GM21526 (cell line): ENCODE measurements at regions not wholly inside any gene's neighbourhood (a gene's known extent, or its start where the extent isn't known, plus 50 kb on each side); places are given as distances from the start of the nearest gene placed in this dataset.
A peak's percentile ranks its signal among the peaks of the same experiment; 100 is the strongest.

ENCODE experiments used
- ATAC-seq: cut with Tn5 transposase; IDR thresholded peaks from one replicate; pipeline ENCODE4 v1.9.1; 2021; ENCODE audit warnings: moderate library complexity; ENCODE audit not compliant: unreplicated experiment, low FRiP score

DNA sequence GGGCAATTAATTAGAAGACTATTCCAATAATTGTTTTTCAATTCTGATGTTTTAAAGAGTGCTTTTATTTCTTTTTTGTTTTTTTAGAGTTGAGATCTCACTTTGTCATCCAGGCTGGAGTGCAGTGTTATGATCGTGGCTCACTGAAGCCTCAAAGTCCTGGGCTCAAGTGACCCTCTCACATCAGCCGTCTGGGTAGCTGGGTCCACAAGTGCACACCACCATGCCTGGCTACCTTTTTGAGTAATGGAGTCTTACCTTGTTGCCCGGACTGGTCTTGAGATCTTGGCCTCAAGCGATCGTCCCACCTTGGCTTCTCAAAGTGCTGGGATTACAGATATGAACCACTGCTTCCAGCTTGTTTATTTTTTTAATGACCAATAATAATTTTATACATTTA is 207.8 kb downstream of the NDFIP2 start:
- ATAC-seq: no peak

DNA sequence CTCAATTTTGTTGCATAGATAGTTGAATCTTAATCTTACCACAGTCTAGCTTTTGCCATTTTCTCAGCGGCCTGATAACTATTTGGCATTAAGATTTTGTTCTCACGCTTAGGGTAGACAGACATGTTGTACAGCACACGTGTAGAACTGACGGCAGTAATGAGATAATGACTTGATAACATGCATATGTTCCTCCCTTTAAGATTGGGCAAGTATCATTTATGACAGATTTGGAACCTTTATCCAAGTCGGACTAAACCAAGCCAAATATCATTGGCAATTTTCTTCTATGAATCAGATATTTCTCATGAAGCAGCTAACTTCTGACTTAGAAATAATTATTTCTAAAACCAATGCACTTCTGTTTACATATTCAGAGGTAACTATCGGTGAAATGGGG is 205.5 kb downstream of the NDFIP2 start:
- ATAC-seq: no peak

DNA sequence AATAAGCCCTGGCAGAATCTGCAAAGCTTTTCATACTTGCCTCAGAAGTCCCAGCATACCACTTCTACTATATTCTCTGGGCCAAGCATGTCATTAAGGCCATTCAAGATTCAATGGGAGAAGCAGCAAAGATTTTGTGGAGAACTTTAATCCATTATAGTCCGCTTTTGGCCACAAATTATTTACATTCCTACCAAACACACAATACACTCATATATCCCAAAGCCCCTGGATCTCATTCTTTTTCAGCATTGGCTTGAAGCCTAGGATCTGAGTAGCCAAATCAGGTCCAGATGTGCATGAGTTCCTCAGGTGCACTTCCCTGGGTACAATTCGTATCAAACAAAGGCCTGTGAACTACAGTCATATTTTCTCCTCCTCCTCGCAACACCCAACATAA is 203.4 kb downstream of the NDFIP2 start:
- no peak for ATAC-seq

DNA sequence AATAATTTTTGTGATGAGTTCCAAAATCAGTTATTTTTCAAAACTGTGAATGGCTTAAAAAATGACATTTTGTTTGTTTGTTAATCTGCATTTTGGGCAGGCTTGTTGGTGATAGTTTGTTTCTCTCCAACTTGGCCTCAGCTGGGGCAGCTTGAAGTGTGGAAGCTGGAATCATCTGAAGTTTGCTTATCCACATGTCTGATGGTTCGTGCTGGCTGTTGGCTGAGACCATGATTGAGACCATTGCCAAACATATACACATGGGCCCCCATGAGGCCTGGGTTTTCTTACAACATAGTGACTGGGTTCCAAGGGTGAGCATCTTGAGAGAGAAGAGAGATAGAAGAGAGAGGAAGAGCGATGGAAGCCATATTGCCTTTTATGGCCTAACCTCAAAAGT is 201.2 kb downstream of the NDFIP2 start:
- ATAC-seq: no peak

DNA sequence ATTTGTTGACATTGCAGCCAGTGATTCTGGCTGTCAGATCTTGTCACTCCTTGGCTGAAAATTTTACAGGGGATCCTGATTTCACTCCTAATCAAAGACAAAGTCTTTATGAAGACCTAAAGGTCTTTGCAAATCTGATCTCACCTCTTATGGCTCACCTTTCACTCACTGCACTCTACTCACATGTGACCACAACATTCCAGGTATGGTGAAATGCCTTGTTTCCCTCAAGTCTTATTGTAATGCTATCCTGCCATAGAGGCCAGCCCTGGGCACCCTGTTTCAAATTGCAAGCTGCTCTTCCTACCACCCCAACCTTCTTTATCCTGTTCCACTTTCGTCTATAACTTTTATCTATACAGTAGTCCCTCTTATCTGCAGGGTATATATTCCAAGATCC is 200.1 kb downstream of the NDFIP2 start:
- ATAC-seq: no peak

DNA sequence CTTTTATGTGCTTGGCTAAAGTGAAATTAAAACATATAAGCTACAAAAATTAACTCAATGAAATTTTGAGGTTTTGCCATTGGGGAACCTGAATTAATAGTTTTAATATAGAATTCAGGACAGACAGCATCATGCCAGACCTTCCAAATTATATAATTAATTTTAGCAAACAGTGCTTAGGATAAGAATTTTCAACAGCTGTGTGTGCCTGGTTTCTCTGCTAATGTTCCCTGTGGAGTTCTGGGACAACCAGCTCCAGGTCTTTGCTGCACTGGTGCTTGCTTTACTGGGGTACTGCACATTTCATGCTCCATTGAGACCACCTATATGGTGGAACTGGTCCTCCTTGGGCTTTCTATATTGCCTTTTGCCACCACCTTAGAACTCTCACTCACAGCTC is 199.5 kb downstream of the NDFIP2 start:
- ATAC-seq: no peak

DNA sequence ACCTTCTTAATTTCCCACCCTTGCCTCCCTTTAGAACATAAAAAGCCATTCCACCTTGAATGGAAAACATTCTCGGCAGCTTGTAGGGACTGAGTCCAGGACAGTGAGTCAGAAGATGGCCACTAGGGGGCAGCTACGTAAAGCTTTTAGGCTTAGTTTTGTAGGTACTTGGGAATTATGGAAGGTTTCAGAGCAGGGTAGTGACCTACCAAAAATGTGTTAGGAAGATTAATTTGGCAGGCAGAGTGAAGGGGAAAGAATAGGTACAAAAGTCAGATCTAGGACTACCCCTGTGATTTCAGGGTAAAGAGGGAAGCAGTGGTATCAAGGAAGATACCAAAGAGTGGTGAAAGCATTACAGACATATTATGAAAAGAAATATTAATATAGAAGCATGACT is 198.4 kb downstream of the NDFIP2 start:
- ATAC-seq: no peak

DNA sequence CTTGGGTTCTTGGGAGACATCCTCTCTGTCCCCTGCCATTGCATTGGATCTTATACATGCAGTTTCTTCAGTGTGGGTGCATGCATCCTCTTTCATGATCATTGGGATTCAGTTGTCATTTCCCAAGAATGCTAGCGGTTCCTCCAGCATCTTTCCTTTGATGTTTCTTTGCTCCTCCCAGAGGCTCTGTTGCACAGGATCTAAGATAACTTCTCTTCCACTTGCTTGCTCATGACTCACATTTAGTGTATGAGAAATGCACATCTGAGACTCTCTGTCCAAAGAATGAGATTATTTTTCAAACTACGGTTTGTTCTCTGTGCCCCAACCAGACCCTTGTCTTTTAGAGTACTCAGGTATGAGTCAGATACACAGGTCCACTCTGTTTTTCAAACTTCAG is 197.1 kb downstream of the NDFIP2 start:
- no peak for ATAC-seq

DNA sequence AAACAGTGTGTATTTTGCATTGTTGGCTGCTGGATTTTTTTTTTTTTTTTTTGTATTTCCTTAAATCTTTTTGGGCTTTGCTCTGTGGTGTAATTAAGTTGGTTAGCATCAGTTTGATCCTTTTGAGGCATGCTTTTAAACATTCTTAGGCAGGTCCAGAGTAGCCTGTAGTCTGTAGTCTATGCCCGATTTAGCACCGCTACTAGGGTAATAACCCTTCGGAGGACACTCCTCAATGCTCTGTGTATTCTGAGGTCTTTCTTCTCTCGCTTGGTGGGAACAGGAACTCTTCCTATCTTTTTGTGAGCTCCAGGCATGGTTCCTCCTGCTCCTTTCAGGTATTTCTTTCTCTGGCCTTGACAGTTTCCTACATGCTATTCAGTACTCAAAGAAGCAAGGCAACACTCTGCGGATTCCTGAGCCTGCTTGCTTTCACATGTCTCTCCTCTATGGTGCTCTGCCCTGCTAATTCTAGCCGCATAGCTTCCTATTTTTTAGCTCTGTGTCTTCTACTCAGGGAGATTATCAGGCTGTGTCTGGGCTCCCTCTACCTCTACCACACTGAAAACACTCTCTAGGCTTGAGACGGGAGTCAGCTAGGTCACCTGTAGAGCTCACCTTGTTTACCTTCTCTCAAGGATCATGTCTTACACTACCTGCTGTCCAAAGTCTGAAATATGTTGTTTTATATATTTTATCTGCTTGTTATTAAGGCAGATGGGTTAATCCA is 195.1 kb downstream of the NDFIP2 start:
- ATAC-seq: no peak

DNA sequence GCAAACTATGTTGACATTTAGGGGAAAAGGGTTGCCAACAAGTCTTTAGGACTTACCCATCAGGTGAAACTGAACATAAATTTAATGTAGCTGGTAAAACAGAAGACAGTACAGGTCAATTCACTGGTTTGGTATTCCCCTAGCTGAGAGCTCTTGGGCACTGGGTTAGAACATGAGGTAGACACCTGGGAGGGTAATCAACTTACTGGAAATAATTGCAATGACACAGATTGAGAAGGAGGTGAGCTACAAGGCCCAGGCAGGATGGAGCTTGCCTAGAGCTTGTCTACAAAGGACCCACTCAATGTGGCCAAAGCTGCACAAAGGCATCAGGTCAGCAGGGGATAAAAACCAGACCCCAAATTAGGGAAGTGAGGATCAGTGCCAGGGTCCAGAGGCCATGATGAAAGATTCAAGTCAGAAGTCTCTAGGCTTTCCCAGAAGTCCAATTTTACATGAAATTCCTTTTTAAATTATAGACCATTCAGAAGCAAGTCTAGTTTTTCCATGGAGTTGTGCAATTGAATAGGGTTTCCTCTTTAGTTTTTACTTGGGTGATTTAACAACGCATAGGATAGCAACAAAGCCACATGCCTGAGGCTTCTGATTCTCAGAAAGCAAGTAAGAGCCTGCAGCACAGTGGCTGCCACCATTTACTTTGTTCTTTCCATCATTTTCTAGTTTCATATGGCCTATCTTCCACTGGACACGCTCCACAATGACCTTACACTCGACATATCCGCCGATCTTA is 194.0 kb downstream of the NDFIP2 start:
- ATAC-seq: no peak

DNA sequence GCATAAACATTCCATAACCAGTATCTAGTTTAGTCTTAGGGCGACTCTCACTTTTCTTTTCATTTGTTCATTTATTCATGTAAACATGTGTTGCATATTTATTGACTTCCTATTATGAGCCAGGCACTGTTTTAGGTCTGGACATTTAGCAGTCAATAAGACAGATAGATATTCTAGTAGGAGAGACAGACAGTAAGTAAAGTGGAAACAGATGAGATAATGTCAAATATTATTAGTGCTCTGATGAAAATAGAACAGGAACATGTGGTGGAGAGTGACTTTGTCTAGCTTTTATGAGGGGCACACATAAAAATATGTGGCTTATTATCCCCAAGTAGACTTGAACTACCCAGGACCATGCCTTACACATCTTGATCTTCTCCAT is 193.0 kb downstream of the NDFIP2 start:
- ATAC-seq: no peak

DNA sequence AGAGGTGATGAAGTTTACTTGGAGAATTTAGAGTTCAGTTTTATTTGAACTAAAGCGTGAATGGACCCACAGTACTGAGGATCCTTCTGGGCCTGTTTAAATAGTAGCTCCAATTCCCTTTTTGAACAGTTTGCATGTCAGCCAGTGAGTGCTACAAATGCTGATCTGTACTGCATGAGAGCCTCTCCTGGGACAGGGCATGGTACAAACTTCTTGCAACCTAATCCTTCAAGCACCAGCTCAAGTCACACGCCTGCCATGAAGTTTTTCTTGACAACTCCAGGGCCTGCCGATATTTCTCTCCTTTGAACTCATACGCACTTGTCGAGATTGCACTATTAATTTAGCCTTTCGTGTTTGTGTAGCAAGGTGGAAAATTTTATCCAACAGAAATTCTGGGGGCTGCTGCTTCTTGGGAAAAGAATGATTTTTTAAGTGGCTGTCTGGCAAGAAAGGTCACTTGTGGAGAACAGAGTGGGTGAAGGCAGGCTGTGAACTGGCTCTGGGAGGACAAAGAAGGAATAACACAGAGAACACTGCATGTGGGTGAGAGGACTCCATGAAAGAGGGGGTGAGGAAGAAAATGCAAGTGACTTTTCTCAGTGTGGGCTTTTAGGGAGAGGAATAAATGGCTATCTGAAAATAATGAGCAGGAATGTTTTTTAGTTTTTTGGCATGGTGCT is 192.5 kb downstream of the NDFIP2 start:
- no peak for ATAC-seq

DNA sequence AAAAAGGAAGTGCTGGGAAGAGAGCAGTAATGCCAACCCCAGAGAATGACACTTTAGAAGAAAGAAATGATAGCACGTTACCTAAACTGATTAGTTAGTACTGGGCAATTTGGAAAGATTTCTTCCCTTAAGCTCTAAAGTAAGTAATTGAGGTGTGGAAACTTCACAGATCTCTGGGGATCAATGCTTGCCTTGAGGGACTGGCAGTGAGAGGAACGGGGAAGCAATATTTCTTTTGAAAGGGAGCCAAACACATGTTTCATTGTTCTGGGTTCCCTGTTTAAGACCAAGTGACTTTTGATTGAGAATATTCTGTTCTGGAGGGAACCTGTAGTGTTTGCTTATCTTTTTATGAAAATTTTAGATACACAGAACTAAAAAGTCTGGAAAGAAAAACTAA is 190.5 kb downstream of the NDFIP2 start:
- no peak for ATAC-seq

DNA sequence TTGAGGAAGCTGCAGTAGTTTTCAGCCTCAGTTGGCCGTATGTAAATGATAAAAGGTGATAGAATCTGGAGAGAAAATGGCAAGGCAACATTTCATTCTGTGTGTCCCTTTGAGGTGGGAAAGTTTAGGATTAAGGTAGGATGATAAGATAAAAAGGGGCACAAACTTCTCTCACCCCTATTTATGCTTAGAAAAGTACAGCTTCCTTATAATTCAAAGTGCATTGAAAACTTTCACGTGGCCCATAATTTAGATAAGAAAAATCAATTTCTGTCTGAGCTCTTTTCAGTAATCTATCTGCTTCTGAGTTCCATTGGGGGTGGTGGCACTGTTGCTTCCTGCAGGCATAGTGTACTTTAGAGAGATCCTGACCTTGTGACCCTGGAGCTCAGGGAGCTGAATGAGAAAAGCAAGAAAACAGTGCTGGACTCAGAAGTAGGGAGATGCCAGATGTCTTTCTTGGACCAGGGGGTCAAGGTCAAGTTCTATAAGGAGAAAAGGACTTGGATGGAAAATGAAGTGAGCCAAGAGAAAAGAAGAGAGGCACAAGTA is 187.3 kb downstream of the NDFIP2 start:
- ATAC-seq: no peak

DNA sequence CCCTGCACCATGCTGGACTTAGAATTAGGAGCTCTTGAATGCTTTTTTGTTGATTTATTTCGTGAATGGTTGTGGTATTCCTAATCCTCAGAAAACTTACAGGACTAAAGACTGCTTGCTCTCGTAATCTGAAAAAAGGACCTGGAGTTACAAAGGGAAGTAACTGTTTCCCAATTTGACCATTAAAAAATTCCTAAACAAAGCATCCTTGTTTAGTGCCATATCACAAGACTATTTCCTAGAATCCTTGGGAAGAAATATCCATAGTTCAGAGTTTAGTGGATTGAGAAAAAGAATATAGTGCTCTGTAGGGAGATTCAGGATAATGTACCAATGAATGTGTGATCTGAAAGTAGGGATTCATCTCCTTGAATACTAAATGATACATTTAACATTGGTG is 186.8 kb downstream of the NDFIP2 start:
- ATAC-seq: no peak

DNA sequence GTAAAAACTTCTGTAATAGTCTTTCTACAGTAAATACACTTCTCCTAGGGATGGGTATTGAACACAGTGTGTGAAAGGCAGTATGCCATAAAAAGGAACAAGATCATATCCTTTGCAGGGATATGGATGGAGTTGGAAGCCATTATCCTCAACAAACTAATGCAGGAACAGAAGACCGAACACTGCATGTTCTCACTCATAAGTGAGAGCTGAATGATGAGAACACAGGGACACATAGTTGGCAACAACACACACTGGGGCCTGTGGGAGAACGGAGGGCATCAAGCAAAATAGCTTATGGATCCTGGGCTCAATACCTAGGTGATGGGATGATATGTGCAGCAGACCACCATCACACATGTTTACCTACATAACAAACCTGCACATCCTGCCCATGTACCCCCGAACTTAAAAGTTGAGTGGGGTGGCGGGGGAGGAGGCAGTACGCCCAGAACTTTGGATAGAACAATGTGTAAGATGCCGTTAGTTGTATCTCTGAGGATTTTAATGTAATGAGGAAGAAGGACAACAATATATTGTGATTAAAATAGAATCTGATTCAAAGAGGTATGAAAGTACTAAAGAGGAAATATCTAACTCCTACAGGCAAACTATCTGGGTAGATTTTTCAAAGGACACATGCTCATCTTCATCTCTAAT is 183.2 kb downstream of the NDFIP2 start:
- ATAC-seq: no peak

DNA sequence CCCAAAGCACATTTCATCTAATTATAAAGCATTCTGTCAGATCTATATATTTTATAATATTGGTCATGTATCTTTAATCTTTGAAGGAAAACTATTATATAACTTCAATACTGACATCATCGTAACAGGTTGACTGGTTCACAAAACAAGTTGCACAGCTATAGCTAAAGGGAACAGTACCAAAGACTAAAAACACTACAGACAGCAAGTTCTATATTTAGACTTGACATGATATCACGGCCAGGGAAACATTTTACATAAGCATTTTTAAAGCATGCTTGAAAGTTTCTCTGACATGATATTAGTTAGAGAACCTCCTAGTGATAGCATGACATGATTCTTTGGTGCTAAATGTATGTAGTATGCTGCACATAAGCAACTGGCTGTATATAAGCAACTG is 182.5 kb downstream of the NDFIP2 start:
- no peak for ATAC-seq

DNA sequence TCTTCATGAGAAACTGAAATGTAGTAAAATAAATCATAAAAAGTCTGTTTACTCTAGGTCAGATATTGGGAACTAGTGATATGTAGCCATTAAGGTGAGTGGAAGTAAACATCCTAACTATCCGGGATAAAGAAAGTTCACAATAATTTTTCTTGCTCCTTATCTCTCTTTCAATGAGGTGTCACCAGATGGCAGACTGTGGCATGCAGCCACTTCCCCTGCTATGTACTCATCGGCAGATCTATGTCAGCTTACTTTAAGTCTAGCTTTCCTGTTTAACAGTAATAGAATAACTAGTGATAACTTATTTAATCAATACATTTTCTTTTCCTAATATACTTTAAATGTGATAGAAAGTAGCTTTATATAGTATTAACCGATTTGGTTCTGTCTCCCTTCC is 181.9 kb downstream of the NDFIP2 start:
- no peak for ATAC-seq

DNA sequence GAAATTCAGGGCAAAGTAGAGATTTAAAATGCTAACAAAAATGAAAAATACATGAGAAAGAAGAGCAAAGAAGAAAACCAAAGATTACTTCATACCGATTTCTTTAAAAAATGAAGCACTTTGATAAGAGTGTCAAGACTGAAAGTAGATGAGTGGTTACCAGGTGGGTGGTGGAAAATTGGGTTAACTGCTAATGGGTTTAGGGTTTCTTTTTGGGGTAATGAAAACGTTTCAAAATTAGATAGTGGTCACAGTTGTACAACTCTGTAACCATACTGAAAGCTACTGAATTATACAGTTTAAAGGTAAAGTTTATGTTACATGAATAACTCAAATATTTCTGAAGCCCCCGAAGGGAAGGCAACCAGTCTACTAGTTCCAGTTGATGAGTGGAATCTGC is 179.4 kb downstream of the NDFIP2 start:
- peak; percentile 74 for ATAC-seq

DNA sequence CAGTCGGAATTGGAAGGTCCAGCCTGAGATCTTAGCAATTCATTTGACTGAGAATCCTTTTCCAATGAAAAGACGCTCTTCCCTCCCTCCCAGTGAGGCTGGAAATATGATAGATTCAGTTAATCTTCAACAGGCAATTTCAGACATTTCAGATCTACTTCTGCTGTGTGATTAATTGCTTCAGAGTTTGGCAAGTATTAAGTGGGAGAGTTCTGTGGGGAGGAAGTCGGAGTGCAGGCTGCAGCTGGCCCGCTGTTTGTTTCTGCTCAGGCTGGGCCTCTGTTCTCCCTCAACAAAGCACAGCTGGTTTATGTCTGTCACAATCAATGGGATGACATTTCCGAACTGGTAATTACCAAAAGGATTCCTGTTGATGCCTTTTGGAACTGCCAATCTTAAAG is 178.2 kb downstream of the NDFIP2 start:
- ATAC-seq: no peak
